Cardiac muscle cell (in vitro differentiated cells and primary cell): ENCODE measurements at regions not wholly inside any gene's neighbourhood (a gene's known extent, or its start where the extent isn't known, plus 50 kb on each side); places are given as distances from the start of the nearest gene placed in this dataset.
"Not testable (repeated sequence)": the region's sequence is repeated elsewhere in the genome, so short reads cannot be mapped to it uniquely, and the experiment has no call there.

Source experiments
- DNase-seq, 2 donors: peaks; one replicate each; pipeline versions ENCODE4 v3.0.0 to v3.0.0-alpha.2; 2010 to 2017; ENCODE audit warnings: low read depth in 1 of 2, low spot score in 1 of 2
- H3K27ac ChIP-seq: fragments of 200-600 bp; sonication (generic); 2 replicates; pipeline ENCODE4 v1.5.1; 2016
- H3K27me3 ChIP-seq: fragments of 200-600 bp; sonication (generic); 2 replicates; pipeline ENCODE4 v1.6.0; 2016; ENCODE audit warnings: control low read depth
- H3K36me3 ChIP-seq: fragments of 200-600 bp; sonication (generic); 2 replicates; pipeline ENCODE4 v1.5.1; 2016; ENCODE audit warnings: control low read depth
- H3K4me1 ChIP-seq: fragments of 200-600 bp; sonication (generic); 2 replicates; pipeline ENCODE4 v1.8.1; 2017; ENCODE audit warnings: low read depth, mild to moderate bottlenecking, mixed run types
- H3K4me3 ChIP-seq: fragments of 200-600 bp; sonication (generic); 2 replicates; pipeline ENCODE4 v1.5.1; 2016; ENCODE audit warnings: mild to moderate bottlenecking
- H3K9me3 ChIP-seq: fragments of 200-600 bp; sonication (generic); 2 replicates; pipeline ENCODE4 v1.5.1; 2017; ENCODE audit warnings: low read depth, mild to moderate bottlenecking, control low read depth
- TF ChIP-seq, protein P1 (sequence below): IDR thresholded peaks from 2 replicates; pipeline ENCODE4 v1.5.1; 2012; ENCODE audit warnings: low read depth, mild to moderate bottlenecking, low read length

DNA sequence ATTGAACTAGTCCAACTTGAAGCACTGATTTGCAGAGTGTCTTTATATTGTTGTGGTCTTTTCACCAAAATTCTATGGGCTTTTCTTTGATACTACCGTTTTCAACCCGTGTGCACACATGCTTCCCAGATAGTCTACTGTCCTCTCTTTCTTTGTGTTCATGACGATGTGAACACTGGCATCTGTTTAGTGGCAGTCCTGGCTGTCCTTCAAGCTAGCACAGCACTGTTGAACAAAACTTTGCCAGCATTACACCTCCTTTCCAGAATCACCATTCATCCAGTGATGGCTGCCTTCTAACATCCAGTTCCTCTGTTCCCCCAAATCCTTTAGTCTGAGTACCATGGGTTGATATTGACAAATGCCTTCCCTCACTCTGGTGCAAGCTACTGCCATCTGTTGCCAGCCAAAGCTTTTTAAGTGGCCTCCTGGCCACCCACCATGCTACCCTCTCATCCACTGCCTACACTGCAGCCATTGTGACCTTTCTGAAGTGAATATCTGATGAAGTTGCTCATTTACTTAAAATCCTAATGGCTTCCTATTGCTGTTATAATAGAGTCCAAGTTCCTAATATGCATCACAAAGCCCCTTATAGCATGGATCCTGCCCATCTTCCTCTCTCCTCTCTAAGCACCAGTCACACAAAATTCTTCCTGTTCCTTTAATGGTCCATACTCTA, 94.3 kb downstream of the NIBAN1 start:
- no peak for DNase-seq
- no peak overlapping the region for H3K4me3 ChIP-seq
- H3K36me3 ChIP-seq: no peaks in the 10 kb centered on the region
- H3K27me3 ChIP-seq: no peaks in the 10 kb centered on the region
- H3K4me1 ChIP-seq: no peaks in the 10 kb centered on the region
- H3K9me3 ChIP-seq: no peaks in the 10 kb centered on the region
- TF ChIP-seq, protein P1, sequence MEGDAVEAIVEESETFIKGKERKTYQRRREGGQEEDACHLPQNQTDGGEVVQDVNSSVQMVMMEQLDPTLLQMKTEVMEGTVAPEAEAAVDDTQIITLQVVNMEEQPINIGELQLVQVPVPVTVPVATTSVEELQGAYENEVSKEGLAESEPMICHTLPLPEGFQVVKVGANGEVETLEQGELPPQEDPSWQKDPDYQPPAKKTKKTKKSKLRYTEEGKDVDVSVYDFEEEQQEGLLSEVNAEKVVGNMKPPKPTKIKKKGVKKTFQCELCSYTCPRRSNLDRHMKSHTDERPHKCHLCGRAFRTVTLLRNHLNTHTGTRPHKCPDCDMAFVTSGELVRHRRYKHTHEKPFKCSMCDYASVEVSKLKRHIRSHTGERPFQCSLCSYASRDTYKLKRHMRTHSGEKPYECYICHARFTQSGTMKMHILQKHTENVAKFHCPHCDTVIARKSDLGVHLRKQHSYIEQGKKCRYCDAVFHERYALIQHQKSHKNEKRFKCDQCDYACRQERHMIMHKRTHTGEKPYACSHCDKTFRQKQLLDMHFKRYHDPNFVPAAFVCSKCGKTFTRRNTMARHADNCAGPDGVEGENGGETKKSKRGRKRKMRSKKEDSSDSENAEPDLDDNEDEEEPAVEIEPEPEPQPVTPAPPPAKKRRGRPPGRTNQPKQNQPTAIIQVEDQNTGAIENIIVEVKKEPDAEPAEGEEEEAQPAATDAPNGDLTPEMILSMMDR: no peak
- H3K27ac ChIP-seq: no peak overlapping the region

DNA sequence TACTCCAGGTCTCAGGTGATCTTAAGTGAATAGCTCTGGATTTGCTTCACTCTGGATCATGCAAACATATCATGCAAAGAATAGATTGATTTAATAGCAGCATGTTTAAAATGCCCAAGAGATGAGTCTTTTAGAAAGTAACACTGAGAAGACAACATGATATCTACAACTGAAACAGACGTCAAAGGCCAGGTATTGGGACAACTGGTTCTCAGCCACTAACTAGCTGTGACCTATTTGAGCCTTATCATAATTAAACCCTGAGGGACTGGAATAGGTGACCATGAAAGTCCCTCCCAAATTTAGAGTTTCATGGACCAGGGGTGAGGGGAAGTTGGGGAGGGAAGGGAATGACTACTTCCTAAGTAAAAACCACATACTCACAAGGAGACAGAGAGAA, 95.7 kb downstream of the NIBAN1 start:
- Histone ChIP-seq H3K36me3 (no peaks in the 10 kb centered on the region), H3K27ac (no peak overlapping the region), H3K4me1 (no peaks in the 10 kb centered on the region), H3K4me3 (no peak overlapping the region), H3K9me3 (no peaks in the 10 kb centered on the region), H3K27me3 (no peaks in the 10 kb centered on the region)
- DNase-seq: no peak
- TF ChIP-seq, protein P1: no peak

DNA sequence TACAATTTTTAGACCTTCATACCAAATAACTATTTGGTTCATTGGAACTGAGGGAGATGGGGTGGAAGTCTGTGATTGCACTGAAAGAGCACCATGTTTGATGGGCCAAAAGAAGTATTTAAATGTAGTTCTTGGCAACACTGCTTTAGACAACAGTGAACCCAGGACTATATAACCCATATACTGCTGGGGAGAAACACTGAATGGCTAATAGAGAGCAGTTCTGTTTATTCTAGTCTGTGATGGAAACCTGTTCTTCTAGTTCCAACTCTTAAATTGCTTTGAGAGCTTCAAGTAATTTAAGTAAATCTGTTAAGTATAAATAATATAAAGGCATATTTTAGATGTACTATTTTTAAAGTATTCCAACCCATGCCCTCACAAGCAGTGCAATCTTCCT, 96.3 kb downstream of the NIBAN1 start:
- H3K4me1 ChIP-seq: no peaks in the 10 kb centered on the region
- no peaks in the 10 kb centered on the region for H3K9me3 ChIP-seq
- no peaks in the 10 kb centered on the region for H3K36me3 ChIP-seq
- H3K27me3 ChIP-seq: no peaks in the 10 kb centered on the region
- DNase-seq: no peak
- no peak overlapping the region for H3K27ac ChIP-seq
- TF ChIP-seq, protein P1: no peak
- no peak overlapping the region for H3K4me3 ChIP-seq

DNA sequence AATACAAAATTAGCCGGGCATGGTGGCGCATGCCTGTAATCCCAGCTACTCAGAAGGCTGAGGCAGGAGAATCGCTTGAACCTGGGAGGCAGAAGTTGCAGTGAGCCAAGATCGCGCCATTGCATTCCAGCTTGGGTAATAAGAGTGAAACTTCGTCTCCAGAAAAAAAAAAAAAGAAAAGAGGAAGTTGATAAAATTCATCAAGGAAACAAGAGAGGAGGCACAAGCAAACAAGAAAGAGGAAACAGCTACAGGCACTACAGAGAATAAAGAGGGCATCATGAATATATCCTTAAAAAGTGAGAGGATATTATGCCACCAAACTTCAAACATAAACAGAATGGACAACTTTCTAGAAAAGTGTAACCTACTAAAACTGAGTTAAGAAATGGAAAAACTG, 98.3 kb downstream of the NIBAN1 start:
- H3K36me3 ChIP-seq: not testable (repeated sequence)

DNA sequence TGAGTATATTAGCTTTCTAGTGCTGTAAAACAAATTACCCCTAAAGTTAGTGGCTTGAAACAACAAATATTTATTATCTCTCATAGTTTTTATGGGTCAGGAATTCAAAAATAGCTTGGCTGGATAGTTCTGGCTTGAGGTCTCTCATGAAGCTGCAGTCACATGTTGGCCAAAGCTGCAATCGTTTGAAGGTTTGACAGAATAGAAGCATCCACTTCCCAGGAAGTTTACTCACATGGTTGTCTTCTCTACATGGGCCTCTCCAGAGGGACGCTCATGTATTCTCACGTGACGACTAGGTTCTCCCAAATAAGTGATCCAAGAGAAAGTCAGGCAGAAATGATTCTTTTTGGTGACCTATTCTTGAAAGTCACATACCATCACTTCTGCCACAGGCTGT, 99.1 kb downstream of the NIBAN1 start:
- Histone ChIP-seq H3K27me3 (no peaks in the 10 kb centered on the region), H3K9me3 (no peaks in the 10 kb centered on the region), H3K36me3 (no peaks in the 10 kb centered on the region), H3K27ac (no peak overlapping the region), H3K4me3 (no peak overlapping the region), H3K4me1 (no peaks in the 10 kb centered on the region)
- no peak for DNase-seq
- TF ChIP-seq, protein P1: no peak

More for the DNA sequence above, 98.3 kb downstream of the NIBAN1 start:
- not testable (repeated sequence) for DNase-seq, H3K9me3 ChIP-seq, H3K27me3 ChIP-seq, H3K27ac ChIP-seq, H3K4me3 ChIP-seq, H3K4me1 ChIP-seq

DNA sequence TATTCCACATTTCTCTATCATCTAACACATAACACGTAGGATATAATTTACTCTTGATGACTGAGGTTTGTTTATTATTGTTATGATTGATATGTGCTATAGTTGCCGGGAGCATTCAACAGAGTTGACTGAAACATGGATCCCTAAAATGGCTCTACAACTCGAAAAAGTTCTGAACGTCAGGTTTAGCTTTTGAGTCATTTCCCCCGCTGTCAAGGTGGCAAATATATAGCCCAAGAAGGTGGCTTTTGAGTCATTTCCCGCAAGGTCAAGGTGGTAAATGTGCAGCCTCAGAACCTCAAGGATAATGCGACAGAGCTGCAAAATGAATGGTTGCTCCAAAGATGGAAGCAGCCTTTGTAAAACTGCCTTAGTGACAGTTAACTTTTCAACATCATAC, 104.0 kb downstream of the NIBAN1 start:
- Histone ChIP-seq H3K27me3 (no peaks in the 10 kb centered on the region), H3K36me3 (no peaks in the 10 kb centered on the region), H3K27ac (no peak overlapping the region), H3K4me3 (no peak overlapping the region), H3K4me1 (no peaks in the 10 kb centered on the region), H3K9me3 (no peaks in the 10 kb centered on the region)
- TF ChIP-seq, protein P1: no peak
- no peak for DNase-seq
